ENCODE measurements at regions not wholly inside any gene's neighbourhood (a gene's known extent, or its start where the extent isn't known, plus 50 kb on each side); places are given as distances from the start of the nearest gene placed in this dataset.

GRCh38 chr14:98093111-98093510 is 1178.9 kb downstream of the BCL11B start:
- Mint-ChIP-seq H3K36me3 (ENCODE audit: low read depth) (no peaks in the 10 kb centered on the region), H3K4me1 (no peaks in the 10 kb centered on the region), H3K4me3 (no peak overlapping the region), H3K27ac (no peak overlapping the region), H3K27me3 (ENCODE audit: low read depth, poor library complexity) (peaks cover 16% of the 10 kb centered on the region), H3K9me3 (peaks cover 14% of the 10 kb centered on the region)
- no peak for DNase-seq
- TF ChIP-seq, protein P1, sequence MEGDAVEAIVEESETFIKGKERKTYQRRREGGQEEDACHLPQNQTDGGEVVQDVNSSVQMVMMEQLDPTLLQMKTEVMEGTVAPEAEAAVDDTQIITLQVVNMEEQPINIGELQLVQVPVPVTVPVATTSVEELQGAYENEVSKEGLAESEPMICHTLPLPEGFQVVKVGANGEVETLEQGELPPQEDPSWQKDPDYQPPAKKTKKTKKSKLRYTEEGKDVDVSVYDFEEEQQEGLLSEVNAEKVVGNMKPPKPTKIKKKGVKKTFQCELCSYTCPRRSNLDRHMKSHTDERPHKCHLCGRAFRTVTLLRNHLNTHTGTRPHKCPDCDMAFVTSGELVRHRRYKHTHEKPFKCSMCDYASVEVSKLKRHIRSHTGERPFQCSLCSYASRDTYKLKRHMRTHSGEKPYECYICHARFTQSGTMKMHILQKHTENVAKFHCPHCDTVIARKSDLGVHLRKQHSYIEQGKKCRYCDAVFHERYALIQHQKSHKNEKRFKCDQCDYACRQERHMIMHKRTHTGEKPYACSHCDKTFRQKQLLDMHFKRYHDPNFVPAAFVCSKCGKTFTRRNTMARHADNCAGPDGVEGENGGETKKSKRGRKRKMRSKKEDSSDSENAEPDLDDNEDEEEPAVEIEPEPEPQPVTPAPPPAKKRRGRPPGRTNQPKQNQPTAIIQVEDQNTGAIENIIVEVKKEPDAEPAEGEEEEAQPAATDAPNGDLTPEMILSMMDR (IDR thresholded peaks at IDR 0.05): no peak

DNA sequence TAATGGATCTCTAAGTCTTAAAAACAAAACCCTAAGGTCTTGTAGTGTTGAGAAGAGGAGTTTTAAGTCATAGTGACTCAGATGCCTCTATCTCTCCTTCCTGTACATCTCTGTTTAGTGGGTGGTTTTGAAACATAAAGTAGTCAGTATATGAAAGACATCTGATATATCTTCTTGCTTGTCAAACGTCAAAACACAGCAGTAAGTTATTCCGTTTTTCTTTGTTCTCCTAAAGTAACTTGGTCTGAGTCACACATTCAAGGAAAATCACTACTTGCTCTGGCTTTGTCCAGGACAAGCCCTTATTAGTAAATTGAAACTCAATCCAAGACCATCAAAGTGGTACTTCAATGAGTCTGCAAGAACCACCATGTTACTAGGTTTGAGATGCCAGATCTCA is 1172.5 kb downstream of the BCL11B start:
- Mint-ChIP-seq H3K4me1 (no peaks in the 10 kb centered on the region), H3K27me3 (ENCODE audit: low read depth, poor library complexity) (peaks cover 19% of the 10 kb centered on the region), H3K36me3 (ENCODE audit: low read depth) (no peaks in the 10 kb centered on the region), H3K9me3 (no peaks in the 10 kb centered on the region), H3K27ac (no peak overlapping the region), H3K4me3 (no peak overlapping the region)
- DNase-seq: no peak
- TF ChIP-seq, protein P1 (IDR thresholded peaks at IDR 0.05): no peak

DNA sequence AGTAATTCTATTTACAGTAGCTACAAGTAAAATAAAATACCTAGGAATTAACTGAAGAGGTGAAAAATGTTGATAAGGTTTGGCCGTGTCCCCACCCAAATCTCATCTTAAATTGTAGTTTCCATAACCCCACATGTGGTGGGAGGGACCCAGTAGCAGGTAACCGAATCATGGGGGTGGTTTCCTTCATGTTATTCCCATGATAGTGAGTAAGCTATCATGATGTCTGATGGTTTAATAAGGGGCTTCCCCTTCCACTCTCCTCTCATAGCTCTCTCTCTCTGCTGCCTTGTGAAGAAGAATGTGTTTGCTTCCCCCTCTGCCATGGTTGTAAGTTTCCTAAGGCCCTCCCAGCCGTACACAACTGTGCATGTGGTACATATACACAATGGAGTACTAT is 1170.7 kb downstream of the BCL11B start:
- no peak for DNase-seq
- no peaks in the 10 kb centered on the region for H3K9me3 Mint-ChIP-seq
- H3K36me3 Mint-ChIP-seq (ENCODE audit: low read depth): no peaks in the 10 kb centered on the region
- H3K27me3 Mint-ChIP-seq (ENCODE audit: low read depth, poor library complexity): peaks cover 19% of the 10 kb centered on the region
- H3K27ac Mint-ChIP-seq: no peak overlapping the region
- H3K4me1 Mint-ChIP-seq: no peaks in the 10 kb centered on the region
- TF ChIP-seq, protein P1 (IDR thresholded peaks at IDR 0.05): no peak
- H3K4me3 Mint-ChIP-seq: no peak overlapping the region

GRCh38 chr14:98103705-98104104 is 1168.3 kb downstream of the BCL11B start:
- H3K36me3 Mint-ChIP-seq (ENCODE audit: low read depth): no peaks in the 10 kb centered on the region
- H3K4me1 Mint-ChIP-seq: peaks cover 7% of the 10 kb centered on the region
- H3K27ac Mint-ChIP-seq: no peak overlapping the region
- H3K9me3 Mint-ChIP-seq: no peaks in the 10 kb centered on the region
- TF ChIP-seq, protein P1 (IDR thresholded peaks at IDR 0.05): no peak
- DNase-seq: no peak
- peaks cover 21% of the 10 kb centered on the region for H3K27me3 Mint-ChIP-seq (ENCODE audit: low read depth, poor library complexity)
- no peak overlapping the region for H3K4me3 Mint-ChIP-seq

DNA sequence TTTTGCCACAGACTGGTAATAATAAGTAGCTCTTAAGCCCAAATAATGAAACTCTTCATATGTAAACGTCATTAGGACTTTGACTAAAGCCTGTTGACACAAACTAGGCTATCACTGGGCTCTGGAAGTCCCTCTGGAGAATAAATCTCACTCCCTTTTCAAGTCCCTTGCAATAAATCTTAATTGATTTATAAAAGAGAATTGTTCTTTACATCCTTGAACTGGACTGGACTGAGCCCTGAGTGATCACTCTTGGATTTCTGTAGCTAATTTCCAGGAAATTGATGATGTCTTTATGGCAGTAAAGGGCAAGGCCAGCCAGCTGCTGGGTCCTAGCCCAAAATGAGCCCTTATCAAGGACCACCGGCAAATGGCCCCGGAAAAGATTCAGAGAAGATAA is 1162.7 kb downstream of the BCL11B start:
- DNase-seq: no peak
- TF ChIP-seq, protein P1 (IDR thresholded peaks at IDR 0.05): no peak
- Mint-ChIP-seq H3K27me3 (ENCODE audit: low read depth, poor library complexity) (peaks cover 23% of the 10 kb centered on the region), H3K27ac (no peak overlapping the region), H3K4me3 (no peak overlapping the region), H3K9me3 (peaks cover 2% of the 10 kb centered on the region), H3K4me1 (peaks cover 30% of the 10 kb centered on the region), H3K36me3 (ENCODE audit: low read depth) (no peaks in the 10 kb centered on the region)

DNA sequence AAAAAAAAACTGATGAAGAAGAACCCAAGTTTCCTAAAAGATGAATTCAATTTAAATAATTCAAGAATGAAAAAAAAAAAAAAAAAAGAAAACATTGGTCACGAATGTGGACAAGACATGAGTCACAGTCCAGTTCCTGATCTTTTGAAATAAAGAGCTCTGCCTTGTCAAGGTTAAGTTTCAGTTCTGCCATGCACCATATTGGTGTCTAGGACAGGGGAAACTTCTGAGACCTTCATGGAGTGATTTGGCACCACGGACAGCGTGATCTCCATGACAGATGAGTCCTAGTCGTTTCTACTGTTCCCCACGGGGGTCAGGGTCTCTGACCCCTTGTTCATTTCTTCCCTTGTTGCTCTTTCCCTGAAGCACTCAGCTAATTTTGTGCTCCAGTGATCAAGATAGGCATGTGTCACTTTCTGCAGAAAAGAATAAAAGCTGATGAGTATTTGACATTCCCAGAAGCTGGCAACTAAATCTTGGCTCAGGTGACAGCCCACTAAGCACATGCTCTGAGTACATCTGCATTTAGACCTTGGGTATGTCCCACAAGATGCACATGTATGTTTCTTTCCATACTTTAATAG is 1159.7 kb downstream of the BCL11B start:
- Mint-ChIP-seq H3K4me3 (no peak overlapping the region), H3K27ac (no peak overlapping the region), H3K9me3 (peaks cover 7% of the 10 kb centered on the region), H3K27me3 (ENCODE audit: low read depth, poor library complexity) (peaks cover 16% of the 10 kb centered on the region), H3K4me1 (peaks cover 30% of the 10 kb centered on the region), H3K36me3 (ENCODE audit: low read depth) (no peaks in the 10 kb centered on the region)
- TF ChIP-seq, protein P1 (IDR thresholded peaks at IDR 0.05): no peak
- peak; percentile 16 for DNase-seq

All from nephron progenitor cell (in vitro differentiated cells).